OCI-LY1 (cell line): ENCODE measurements at regions not wholly inside any gene's neighbourhood (a gene's known extent, or its start where the extent isn't known, plus 50 kb on each side); places are given as distances from the start of the nearest gene placed in this dataset.

Source experiments
- H2AFZ ChIP-seq: fragments of 200-600 bp; sonication (generic), shearing (Covaris generic); 2 replicates; pipeline ENCODE4 v1.6.0; 2014; ENCODE audit warnings: antibody characterized with exemption, mild to moderate bottlenecking, low read length
- H3F3A ChIP-seq: fragments of 200-600 bp; sonication (generic), shearing (Covaris generic); 2 replicates; pipeline ENCODE4 v1.6.0; 2014; ENCODE audit warnings: mild to moderate bottlenecking, antibody characterized with exemption, low read length, moderate library complexity; ENCODE audit not compliant: insufficient read depth
- H3K27ac ChIP-seq: fragments of 200-600 bp; sonication (generic); 2 replicates; pipeline ENCODE4 v1.5.1; 2014; ENCODE audit warnings: low read length, mixed run types, mild to moderate bottlenecking, low read depth; ENCODE audit not compliant: poor library complexity, severe bottlenecking
- H3K27me3 ChIP-seq: fragments of 200-600 bp; sonication (generic); 2 replicates; pipeline ENCODE4 v1.6.0; 2014; ENCODE audit warnings: antibody characterized with exemption, mild to moderate bottlenecking, low read length, moderate library complexity; ENCODE audit not compliant: insufficient read depth
- H3K36me3 ChIP-seq: fragments of 200-600 bp; sonication (generic); 2 replicates; pipeline ENCODE4 v1.6.1; 2014; ENCODE audit warnings: mild to moderate bottlenecking, antibody characterized with exemption, low read length, moderate library complexity, mixed read lengths; ENCODE audit not compliant: insufficient read depth
- H3K4me1 ChIP-seq: fragments of 200-600 bp; sonication (generic); 2 replicates; pipeline ENCODE4 v1.5.1; 2014; ENCODE audit warnings: mild to moderate bottlenecking, low read length, moderate library complexity; ENCODE audit not compliant: insufficient read depth, severe bottlenecking
- H3K4me2 ChIP-seq: fragments of 200-600 bp; sonication (generic), shearing (Covaris generic); 2 replicates; pipeline ENCODE4 v1.6.1; 2014; ENCODE audit warnings: low read length
- H3K4me3 ChIP-seq: fragments of 200-600 bp; sonication (generic); 2 replicates; pipeline ENCODE4 v1.5.1; 2014; ENCODE audit warnings: low read length, low read depth, mild to moderate bottlenecking, mixed read lengths; ENCODE audit not compliant: poor library complexity, severe bottlenecking
- H3K79me2 ChIP-seq: fragments of 200-600 bp; shearing (Covaris generic); 2 replicates; pipeline ENCODE4 v1.6.1; 2016; ENCODE audit warnings: mixed run types, low read length, mixed read lengths; ENCODE audit not compliant: insufficient read depth
- H3K9ac ChIP-seq: fragments of 200-600 bp; sonication (generic), shearing (Covaris generic); 2 replicates; pipeline ENCODE4 v1.6.1; 2014; ENCODE audit warnings: mild to moderate bottlenecking, low read length, mixed read lengths
- H3K9me2 ChIP-seq: fragments of 200-600 bp; sonication (generic), shearing (Covaris generic); 2 replicates; pipeline ENCODE4 v1.6.1; 2014; ENCODE audit warnings: low read depth, mild to moderate bottlenecking, low read length, mixed read lengths
- H3K9me3 ChIP-seq: fragments of 200-600 bp; shearing (Covaris generic); 2 replicates; pipeline ENCODE4 v1.6.1; 2014; ENCODE audit warnings: low read length, mixed read lengths
- H4K20me1 ChIP-seq: fragments of 200-600 bp; sonication (generic), shearing (Covaris generic); 2 replicates; pipeline ENCODE4 v1.6.0; 2016; ENCODE audit warnings: mild to moderate bottlenecking, low read length; ENCODE audit not compliant: insufficient read depth
- EZH2 ChIP-seq: fragments of 200-600 bp; sonication (generic), shearing (Covaris generic); IDR thresholded peaks from 2 replicates; pipeline ENCODE4 v1.8.0; 2017; ENCODE audit warnings: borderline replicate concordance, mixed run types, mild to moderate bottlenecking, antibody characterized with exemption, low read length, moderate library complexity, mixed read lengths
- TF ChIP-seq, protein P1 (sequence below): fragments of 200-600 bp; sonication (generic), shearing (Covaris generic); IDR thresholded peaks from 2 replicates; pipeline ENCODE4 v1.5.1; 2017; ENCODE audit warnings: mild to moderate bottlenecking, antibody characterized with exemption, low read length, moderate library complexity, mixed read lengths

DNA sequence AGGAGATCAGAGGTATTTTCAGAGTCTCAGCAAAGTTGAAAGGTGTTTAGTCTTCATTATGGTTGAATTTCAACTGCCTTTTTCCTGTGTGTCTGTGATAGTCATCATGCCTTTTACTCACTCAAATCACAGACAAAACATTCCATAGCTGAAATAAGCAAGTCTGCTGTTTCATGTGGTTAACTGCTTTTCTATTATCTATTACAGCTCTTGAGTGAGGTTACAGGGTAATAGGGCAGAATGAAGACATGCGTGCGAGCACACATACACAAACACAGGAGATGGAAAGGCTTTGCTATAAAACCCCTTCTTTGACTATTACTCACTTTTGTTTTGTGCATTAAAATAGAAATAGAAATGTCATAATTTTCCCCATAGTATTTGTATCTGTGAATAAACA, 192.6 kb upstream of the RARB start:
- H3K27ac ChIP-seq, result no peak overlapping the region
- H4K20me1 ChIP-seq, result no peaks in the 10 kb centered on the region
- TF ChIP-seq, protein P1, sequence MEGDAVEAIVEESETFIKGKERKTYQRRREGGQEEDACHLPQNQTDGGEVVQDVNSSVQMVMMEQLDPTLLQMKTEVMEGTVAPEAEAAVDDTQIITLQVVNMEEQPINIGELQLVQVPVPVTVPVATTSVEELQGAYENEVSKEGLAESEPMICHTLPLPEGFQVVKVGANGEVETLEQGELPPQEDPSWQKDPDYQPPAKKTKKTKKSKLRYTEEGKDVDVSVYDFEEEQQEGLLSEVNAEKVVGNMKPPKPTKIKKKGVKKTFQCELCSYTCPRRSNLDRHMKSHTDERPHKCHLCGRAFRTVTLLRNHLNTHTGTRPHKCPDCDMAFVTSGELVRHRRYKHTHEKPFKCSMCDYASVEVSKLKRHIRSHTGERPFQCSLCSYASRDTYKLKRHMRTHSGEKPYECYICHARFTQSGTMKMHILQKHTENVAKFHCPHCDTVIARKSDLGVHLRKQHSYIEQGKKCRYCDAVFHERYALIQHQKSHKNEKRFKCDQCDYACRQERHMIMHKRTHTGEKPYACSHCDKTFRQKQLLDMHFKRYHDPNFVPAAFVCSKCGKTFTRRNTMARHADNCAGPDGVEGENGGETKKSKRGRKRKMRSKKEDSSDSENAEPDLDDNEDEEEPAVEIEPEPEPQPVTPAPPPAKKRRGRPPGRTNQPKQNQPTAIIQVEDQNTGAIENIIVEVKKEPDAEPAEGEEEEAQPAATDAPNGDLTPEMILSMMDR, result no peak
- TF ChIP-seq EZH2, result no peak
- H3K9me2 ChIP-seq, result no peaks in the 10 kb centered on the region
- H2AFZ ChIP-seq, result no peak overlapping the region
- no peaks in the 10 kb centered on the region for H3K36me3 ChIP-seq
- H3K27me3 ChIP-seq, result no peaks in the 10 kb centered on the region
- H3K9ac ChIP-seq, result no peak overlapping the region
- H3K4me1 ChIP-seq, result no peaks in the 10 kb centered on the region
- H3K9me3 ChIP-seq, result no peaks in the 10 kb centered on the region
- H3K4me2 ChIP-seq, result no peak overlapping the region
- H3K79me2 ChIP-seq, result no peaks in the 10 kb centered on the region
- no peaks in the 10 kb centered on the region for H3F3A ChIP-seq
- H3K4me3 ChIP-seq, result no peak overlapping the region

DNA sequence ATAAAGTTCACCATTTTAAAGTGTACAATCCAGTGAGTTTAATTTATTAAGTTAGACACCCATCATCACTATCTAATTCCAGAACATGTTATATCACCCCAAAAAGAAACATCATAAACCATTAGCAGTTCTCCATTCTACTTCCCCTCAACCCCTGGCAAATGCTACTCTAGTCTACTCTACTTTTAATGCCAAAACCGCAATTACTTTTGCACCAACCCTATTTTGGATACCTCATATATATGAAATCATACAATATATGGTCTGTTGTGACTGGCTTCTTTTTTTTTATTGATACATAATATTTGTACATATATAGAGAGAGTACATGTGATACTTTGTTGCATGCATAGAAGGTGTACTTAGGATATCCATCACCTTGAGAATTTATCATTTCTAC, 190.5 kb upstream of the RARB start:
- Histone ChIP-seq H3K27ac (no peak overlapping the region), H3K4me1 (no peaks in the 10 kb centered on the region), H3K79me2 (no peaks in the 10 kb centered on the region), H3K9me2 (no peaks in the 10 kb centered on the region), H3K9me3 (no peaks in the 10 kb centered on the region), H4K20me1 (no peaks in the 10 kb centered on the region), H3K4me3 (no peak overlapping the region), H3K4me2 (no peak overlapping the region), H3K36me3 (no peaks in the 10 kb centered on the region), H3F3A (no peaks in the 10 kb centered on the region), H2AFZ (no peak overlapping the region), H3K9ac (no peak overlapping the region), H3K27me3 (no peaks in the 10 kb centered on the region)
- TF ChIP-seq, protein P1, result no peak
- TF ChIP-seq EZH2, result no peak

DNA sequence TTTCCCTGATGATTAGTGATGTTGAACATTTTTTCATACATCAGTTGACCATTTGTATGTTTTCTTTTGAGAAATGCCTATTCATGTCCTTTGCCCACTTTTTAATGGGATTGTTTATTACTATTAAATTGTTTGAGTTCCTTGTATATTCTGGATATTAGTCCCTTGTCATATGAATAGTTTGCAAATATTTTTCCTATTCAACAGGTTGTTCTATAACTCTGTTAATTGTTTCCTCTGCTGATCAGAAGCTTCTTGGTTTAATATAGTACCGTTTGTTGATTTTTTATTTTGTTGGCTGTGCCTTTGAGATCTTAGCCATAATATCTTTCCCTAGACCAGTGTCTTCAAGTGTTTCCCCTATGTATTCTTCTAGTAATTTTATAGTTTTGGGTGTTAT, 189.0 kb upstream of the RARB start:
- no peak overlapping the region for H3K4me3 ChIP-seq
- H3K9ac ChIP-seq, result no peak overlapping the region
- TF ChIP-seq EZH2, result no peak
- TF ChIP-seq, protein P1, result no peak
- H3K27ac ChIP-seq, result no peak overlapping the region
- H4K20me1 ChIP-seq, result no peaks in the 10 kb centered on the region
- no peaks in the 10 kb centered on the region for H3K27me3 ChIP-seq
- no peak overlapping the region for H2AFZ ChIP-seq
- no peak overlapping the region for H3K4me2 ChIP-seq
- no peaks in the 10 kb centered on the region for H3K4me1 ChIP-seq
- H3K36me3 ChIP-seq, result no peaks in the 10 kb centered on the region
- H3F3A ChIP-seq, result no peaks in the 10 kb centered on the region
- H3K79me2 ChIP-seq, result no peaks in the 10 kb centered on the region
- no peaks in the 10 kb centered on the region for H3K9me2 ChIP-seq
- no peaks in the 10 kb centered on the region for H3K9me3 ChIP-seq
